Activated CD4-positive, alpha-beta T cell treated with anti-CD3 and anti-CD28 coated beads, Interleukin-2, amount 10 ng/mL, durations not matched to agents 7 days and 5 days (primary cell): ENCODE measurements at regions not wholly inside any gene's neighbourhood (a gene's known extent, or its start where the extent isn't known, plus 50 kb on each side); places are given as distances from the start of the nearest gene placed in this dataset.

Experiments
- CTCF ChIA-PET: fragments of 350-600 bp; sonication (Branson Sonifier 250); formaldehyde crosslinking; loops from one replicate; lab custom pipeline; 2021; ENCODE audit warnings: antibody characterized with exemption; lab: Charles Lee
- POLR2A ChIA-PET: fragments of 350-600 bp; sonication (Branson Sonifier 250); formaldehyde crosslinking; loops from one replicate; lab custom pipeline; 2021; ENCODE audit warnings: antibody characterized with exemption; lab: Charles Lee
- DNase-seq: peaks from one replicate; pipeline ENCODE4 v3.0.0-alpha.2; 2020
- H3K27ac Mint-ChIP-seq: one replicate; pipeline ENCODE4 v1.8.0; 2021; ENCODE audit warnings: mild to moderate bottlenecking, moderate library complexity, mixed read lengths
- H3K27me3 Mint-ChIP-seq: one replicate; pipeline ENCODE4 v1.8.0; 2021; ENCODE audit warnings: mixed read lengths
- H3K36me3 Mint-ChIP-seq: one replicate; pipeline ENCODE4 v1.8.0; 2021; ENCODE audit warnings: low read depth, mixed read lengths
- H3K4me1 Mint-ChIP-seq: one replicate; pipeline ENCODE4 v1.8.0; 2021; ENCODE audit warnings: mixed read lengths
- H3K4me3 Mint-ChIP-seq: one replicate; pipeline ENCODE4 v1.8.0; 2021; ENCODE audit warnings: mild to moderate bottlenecking, moderate library complexity, mixed read lengths
- H3K9me3 Mint-ChIP-seq: one replicate; pipeline ENCODE4 v1.8.0; 2021; ENCODE audit warnings: mixed read lengths

DNA sequence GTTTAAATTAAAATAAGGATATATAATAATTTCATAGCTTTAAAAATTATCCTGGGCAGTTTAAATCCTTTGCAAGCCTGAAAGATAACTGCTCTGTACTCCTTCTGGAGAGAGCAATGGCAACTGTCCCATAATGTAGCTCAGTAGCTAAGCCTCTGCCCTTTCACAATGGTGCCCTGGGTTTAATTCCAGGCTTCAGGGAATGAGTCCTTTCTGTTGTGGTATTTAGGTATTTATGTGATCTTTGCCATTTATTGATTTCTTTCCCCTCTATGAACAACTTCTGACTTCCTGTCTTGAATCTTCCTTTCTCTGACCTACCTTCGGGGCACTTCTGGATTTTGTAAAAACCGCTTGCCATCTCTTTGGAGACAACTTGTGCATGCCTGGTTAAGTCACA, 773.2 kb downstream of the IPMK start:
- Mint-ChIP-seq H3K4me3 (no peak overlapping the region), H3K36me3 (no peaks in the 10 kb centered on the region), H3K27me3 (no peaks in the 10 kb centered on the region), H3K4me1 (no peaks in the 10 kb centered on the region), H3K9me3 (no peaks in the 10 kb centered on the region), H3K27ac (no peak overlapping the region)
- DNase-seq = no peak
- ChIA-PET CTCF (no interaction called here), POLR2A (no interaction called here)

GRCh38 chr10:57482259-57482658, 785.4 kb downstream of the IPMK start:
- Mint-ChIP-seq H3K36me3 (no peaks in the 10 kb centered on the region), H3K9me3 (no peaks in the 10 kb centered on the region), H3K4me1 (no peaks in the 10 kb centered on the region), H3K4me3 (no peak overlapping the region), H3K27ac (no peak overlapping the region), H3K27me3 (no peaks in the 10 kb centered on the region)
- POLR2A ChIA-PET = no interaction called here
- DNase-seq = no peak
- CTCF ChIA-PET = no interaction called here

GRCh38 chr10:57472823-57473619, 794.7 kb downstream of the IPMK start:
- ChIA-PET CTCF (no interaction called here), POLR2A (no interaction called here)
- Mint-ChIP-seq H3K27me3 (no peaks in the 10 kb centered on the region), H3K4me3 (no peak overlapping the region), H3K36me3 (no peaks in the 10 kb centered on the region), H3K27ac (no peak overlapping the region), H3K9me3 (no peaks in the 10 kb centered on the region), H3K4me1 (no peaks in the 10 kb centered on the region)
- DNase-seq = no peak

- CTCF ChIA-PET = no interaction called here
- DNase-seq = no peak
- POLR2A ChIA-PET = no interaction called here
- Mint-ChIP-seq H3K4me3 (no peak overlapping the region), H3K27ac (no peak overlapping the region), H3K4me1 (no peaks in the 10 kb centered on the region), H3K27me3 (no peaks in the 10 kb centered on the region), H3K36me3 (no peaks in the 10 kb centered on the region), H3K9me3 (no peaks in the 10 kb centered on the region)
These were observed 798.7 kb downstream of the IPMK start for GRCh38 chr10:57468894-57469432.

- DNase-seq = no peak
- ChIA-PET POLR2A (no interaction called here), CTCF (no interaction called here)
- Mint-ChIP-seq H3K36me3 (no peaks in the 10 kb centered on the region), H3K9me3 (no peaks in the 10 kb centered on the region), H3K4me1 (no peaks in the 10 kb centered on the region), H3K27me3 (no peaks in the 10 kb centered on the region), H3K27ac (no peak overlapping the region), H3K4me3 (no peak overlapping the region)
These were observed 802.5 kb downstream of the IPMK start for GRCh38 chr10:57465155-57465554.

GRCh38 chr10:57460540-57460939, 807.2 kb downstream of the IPMK start:
- no peak for DNase-seq
- H3K36me3 Mint-ChIP-seq = no peaks in the 10 kb centered on the region
- POLR2A ChIA-PET = no interaction called here
- H3K9me3 Mint-ChIP-seq = no peaks in the 10 kb centered on the region
- H3K27ac Mint-ChIP-seq = no peak overlapping the region
- no peaks in the 10 kb centered on the region for H3K4me1 Mint-ChIP-seq
- no peak overlapping the region for H3K4me3 Mint-ChIP-seq
- CTCF ChIA-PET = no interaction called here
- no peaks in the 10 kb centered on the region for H3K27me3 Mint-ChIP-seq

DNA sequence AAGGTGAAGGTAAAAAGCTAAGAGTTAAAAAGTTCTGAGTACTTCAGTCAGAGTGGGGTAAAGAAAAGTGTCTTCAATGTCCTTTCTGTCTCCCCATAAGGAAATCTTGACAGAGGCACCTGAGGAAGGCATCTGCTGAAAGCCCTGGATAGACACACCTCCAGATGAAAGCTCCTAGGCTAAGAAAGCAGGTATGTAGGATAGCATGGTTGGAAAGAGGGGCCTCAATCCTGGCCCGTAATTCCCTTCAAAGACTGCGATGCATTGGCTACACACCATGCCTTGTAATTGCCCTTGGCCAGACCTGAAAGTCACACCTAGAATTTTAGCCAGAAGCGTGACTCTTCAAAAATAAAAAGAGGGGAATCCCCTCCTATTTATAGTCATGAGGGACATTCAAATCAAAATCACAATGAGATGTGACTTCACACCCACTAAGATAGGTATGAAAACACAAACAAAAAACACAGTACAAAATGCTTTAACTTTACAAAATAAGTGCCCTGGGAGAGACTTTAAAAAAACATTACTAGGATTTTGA, 809.7 kb downstream of the IPMK start:
- no peaks in the 10 kb centered on the region for H3K4me1 Mint-ChIP-seq
- no peak overlapping the region for H3K27ac Mint-ChIP-seq
- no peaks in the 10 kb centered on the region for H3K9me3 Mint-ChIP-seq
- no peak overlapping the region for H3K4me3 Mint-ChIP-seq
- POLR2A ChIA-PET = no interaction called here
- H3K27me3 Mint-ChIP-seq = no peaks in the 10 kb centered on the region
- CTCF ChIA-PET = no interaction called here
- no peaks in the 10 kb centered on the region for H3K36me3 Mint-ChIP-seq
- DNase-seq = no peak

- Mint-ChIP-seq H3K9me3 (peaks cover 4% of the 10 kb centered on the region), H3K36me3 (no peaks in the 10 kb centered on the region), H3K27me3 (no peaks in the 10 kb centered on the region), H3K27ac (no peak overlapping the region), H3K4me1 (no peaks in the 10 kb centered on the region), H3K4me3 (no peak overlapping the region)
- POLR2A ChIA-PET = no interaction called here
- CTCF ChIA-PET = no interaction called here
- no peak for DNase-seq
These were observed 837.3 kb downstream of the IPMK start for GRCh38 chr10:57430376-57430775.

DNA sequence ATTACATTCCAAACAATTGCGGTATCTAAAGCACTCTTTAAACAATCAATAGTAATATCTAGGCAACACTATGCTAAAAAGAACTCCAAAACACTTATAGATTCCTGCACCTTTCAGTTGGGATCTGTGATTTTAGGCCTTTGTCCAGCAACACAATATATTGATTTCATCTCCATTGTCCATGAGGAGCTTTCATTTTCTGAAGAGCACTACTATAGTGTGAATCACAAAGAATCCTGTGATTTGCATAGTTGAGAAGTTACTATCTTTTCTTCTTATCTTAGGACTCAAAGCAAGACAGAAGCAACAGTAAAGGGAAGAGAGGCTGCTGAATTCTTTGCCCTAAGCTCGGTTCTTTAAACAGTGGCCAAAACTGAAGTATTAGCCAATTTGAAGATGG, 846.8 kb downstream of the IPMK start:
- no peaks in the 10 kb centered on the region for H3K36me3 Mint-ChIP-seq
- no peak for DNase-seq
- CTCF ChIA-PET = interaction anchor here (0.6 kb wide), 2 partner anchors 15 to 17 kb away, joined by 3 to 4 read pairs; no protein-coding TSS in a partner anchor

GRCh38 chr10:57418476-57418875, 849.2 kb downstream of the IPMK start:
- Mint-ChIP-seq H3K27ac (no peak overlapping the region), H3K36me3 (no peaks in the 10 kb centered on the region), H3K9me3 (no peaks in the 10 kb centered on the region), H3K4me1 (no peaks in the 10 kb centered on the region), H3K4me3 (no peak overlapping the region), H3K27me3 (no peaks in the 10 kb centered on the region)
- no peak for DNase-seq
- CTCF ChIA-PET = no interaction called here
- POLR2A ChIA-PET = no interaction called here

More for the DNA sequence above, 846.8 kb downstream of the IPMK start:
- H3K9me3 Mint-ChIP-seq = no peaks in the 10 kb centered on the region
- H3K4me1 Mint-ChIP-seq = no peaks in the 10 kb centered on the region
- no peak overlapping the region for H3K4me3 Mint-ChIP-seq
- H3K27ac Mint-ChIP-seq = no peak overlapping the region
- H3K27me3 Mint-ChIP-seq = no peaks in the 10 kb centered on the region
- POLR2A ChIA-PET = no interaction called here

DNA sequence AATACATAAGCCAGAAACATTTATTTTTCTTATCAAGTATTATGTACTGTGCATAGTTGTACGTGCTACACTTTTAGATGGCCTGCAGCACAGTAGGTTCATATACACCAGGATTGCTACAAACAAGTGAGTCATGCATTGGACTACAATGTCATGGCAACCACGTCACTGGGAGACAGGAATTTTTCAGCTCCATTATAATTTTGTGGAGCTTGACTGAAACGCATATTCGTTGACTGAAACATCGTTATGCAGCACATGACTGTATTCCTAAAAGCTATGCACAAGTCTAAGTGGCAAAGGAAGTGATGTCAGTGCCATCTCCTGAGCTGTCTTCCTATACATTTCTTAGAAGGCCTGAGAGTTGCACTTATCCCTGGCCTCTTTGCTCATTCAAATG, 871.8 kb downstream of the IPMK start:
- H3K9me3 Mint-ChIP-seq = no peaks in the 10 kb centered on the region
- H3K36me3 Mint-ChIP-seq = no peaks in the 10 kb centered on the region
- H3K4me1 Mint-ChIP-seq = no peaks in the 10 kb centered on the region
- H3K4me3 Mint-ChIP-seq = no peak overlapping the region
- ChIA-PET POLR2A (no interaction called here), CTCF (no interaction called here)
- H3K27me3 Mint-ChIP-seq = no peaks in the 10 kb centered on the region
- DNase-seq = no peak
- no peak overlapping the region for H3K27ac Mint-ChIP-seq

DNA sequence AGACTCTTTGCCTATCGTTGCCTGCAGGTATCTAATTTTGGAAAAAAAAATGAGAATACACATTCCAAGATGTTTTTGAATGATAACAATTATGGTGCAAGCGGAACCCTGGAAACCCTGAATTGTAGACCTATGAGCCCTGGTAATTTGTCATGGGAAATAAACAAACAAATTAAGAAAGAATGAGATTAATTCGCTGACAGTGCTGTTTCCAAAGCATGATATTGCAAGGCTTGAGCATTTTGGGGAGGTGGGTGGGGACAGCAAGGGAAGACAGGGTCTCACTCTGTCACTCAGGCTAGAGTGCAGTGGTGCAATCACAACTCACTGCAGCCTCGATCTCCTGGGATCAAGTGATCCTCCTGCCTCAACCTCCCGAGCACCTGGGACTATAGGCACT, 900.3 kb downstream of the IPMK start:
- Mint-ChIP-seq H3K4me3 (no peak overlapping the region), H3K36me3 (no peaks in the 10 kb centered on the region), H3K4me1 (no peaks in the 10 kb centered on the region), H3K9me3 (no peaks in the 10 kb centered on the region), H3K27me3 (no peaks in the 10 kb centered on the region), H3K27ac (no peak overlapping the region)
- CTCF ChIA-PET = no interaction called here
- no peak for DNase-seq
- POLR2A ChIA-PET = no interaction called here

- no peaks in the 10 kb centered on the region for H3K4me1 Mint-ChIP-seq
- ChIA-PET POLR2A (no interaction called here), CTCF (no interaction called here)
- no peaks in the 10 kb centered on the region for H3K27me3 Mint-ChIP-seq
- no peak for DNase-seq
- H3K36me3 Mint-ChIP-seq = no peaks in the 10 kb centered on the region
- H3K9me3 Mint-ChIP-seq = no peaks in the 10 kb centered on the region
- no peak overlapping the region for H3K4me3 Mint-ChIP-seq
- H3K27ac Mint-ChIP-seq = no peak overlapping the region
These were observed 904.9 kb downstream of the IPMK start for GRCh38 chr10:57362811-57363210.
